ENCODE measurements at regions not wholly inside any gene's neighbourhood (a gene's known extent, or its start where the extent isn't known, plus 50 kb on each side); places are given as distances from the start of the nearest gene placed in this dataset.

- no peak overlapping the region for H3K14ac ChIP-seq (ENCODE audit: insufficient read length)
- no peak overlapping the region; the same call in 1 of the 2 replicates for H3K27ac ChIP-seq (ENCODE audit: low read depth, low read length)
- H2AFZ ChIP-seq (ENCODE audit: low read length): no peak overlapping the region
- no peak overlapping the region for H2BK120ac ChIP-seq (replicated peaks; ENCODE audit: low read depth, low read length)
- no peaks in the 10 kb centered on the region for H4K20me1 ChIP-seq (replicated peaks in 1 of 2; ENCODE audit: control insufficient read depth in 1 of 2, insufficient read depth in 2 of 2, low read length in 2 of 2)
- no peak overlapping the region for H4K91ac ChIP-seq (replicated peaks; ENCODE audit: insufficient read length, low read length)
- H3K4me3 ChIP-seq (ENCODE audit: extremely low read depth in 1 of 4, insufficient read depth in 2 of 4, low read depth in 3 of 4, low read length in 4 of 4): no peak overlapping the region
- no peak overlapping the region for H2AK5ac ChIP-seq (ENCODE audit: low read depth, low read length)
- no peaks in the 10 kb centered on the region for H3K9me3 ChIP-seq (ENCODE audit: insufficient read depth in 2 of 2, low read depth in 1 of 2, low read length in 1 of 2)
- ChIA-PET CTCF (ENCODE audit: partially characterized antibody) (interaction anchor here (0.6 kb wide), 1 partner anchor 64 kb away, joined by 3 read pairs; no protein-coding TSS in a partner anchor), POLR2A (ENCODE audit: partially characterized antibody) (interaction anchor here (0.6 kb wide), 1 partner anchor 563 kb away, joined by 3 read pairs; no protein-coding TSS in a partner anchor)
- no peak overlapping the region for H2BK5ac ChIP-seq (ENCODE audit: low read depth, low read length)
- peaks cover 0 to 7% (median 2%) of the 10 kb centered on the region in 4 experiments; a peak in 4 of 7 replicates for H3K4me1 ChIP-seq (replicated peaks in 1 of 4; ENCODE audit: control insufficient read depth in 3 of 4, insufficient read depth in 4 of 4, low read length in 3 of 4)
- H3K9ac ChIP-seq (replicated peaks in 1 of 4; ENCODE audit: extremely low read depth in 1 of 4, low read depth in 3 of 4, low read length in 3 of 4): no peak overlapping the region
- H2BK15ac ChIP-seq (ENCODE audit: low read length): no peak overlapping the region
- H4K8ac ChIP-seq (ENCODE audit: extremely low read depth, insufficient read depth, low read length): no peak overlapping the region
- no peak for DNase-seq (ENCODE audit: low read depth in 1 of 2, low spot score in 2 of 2)
- H3K18ac ChIP-seq (ENCODE audit: extremely low read depth, low read length): no peak overlapping the region
- no peaks in the 10 kb centered on the region for H3K27me3 ChIP-seq (replicated peaks in 1 of 4; ENCODE audit: control insufficient read depth in 3 of 4, extremely low read depth in 1 of 4, insufficient read depth in 3 of 4, low read length in 3 of 4)
- no peak overlapping the region for H3K4ac ChIP-seq (replicated peaks; ENCODE audit: insufficient read length, low read depth, low read length)
- H3K23ac ChIP-seq (ENCODE audit: insufficient read length): no peak overlapping the region
- H2BK12ac ChIP-seq (ENCODE audit: low read depth, low read length): no peak overlapping the region
- WGBS, 2 experiments (ENCODE audit: extremely low coverage in 1 of 2, insufficient coverage in 1 of 2, insufficient read length in 1 of 2, insufficient replicate concordance in 2 of 2, low coverage in 1 of 2, low lambda C conversion rate in 2 of 2, missing lambda C conversion rate in 1 of 2): 87% methylated on average over 6 of the region's 6 CpGs; no CpG with 5 or more reads in 1 of the 2 experiments
- H4K5ac ChIP-seq (ENCODE audit: insufficient read length, low read depth, low read length): no peak overlapping the region
- no peaks in the 10 kb centered on the region for H3K36me3 ChIP-seq (ENCODE audit: control insufficient read depth in 2 of 4, insufficient read depth in 4 of 4, low read length in 3 of 4)
- no peaks in the 10 kb centered on the region for H3K79me1 ChIP-seq (ENCODE audit: low read depth, low read length)
- no peak overlapping the region for H2BK20ac ChIP-seq (ENCODE audit: low read length)
- 0 out of 4 replicates have a peak overlapping the region, but pooled peaks of 1 of the 2 experiments have one; percentile 30 for H3K4me2 ChIP-seq (ENCODE audit: insufficient read depth in 1 of 2, low read depth in 2 of 2, low read length in 2 of 2)
- no peaks in the 10 kb centered on the region for H3K23me2 ChIP-seq (ENCODE audit: low read depth, low read length)
- FAIRE-seq: no peak
- no peaks in the 10 kb centered on the region for H3K79me2 ChIP-seq (ENCODE audit: control insufficient read depth in 1 of 2, insufficient read depth in 2 of 2, low read length in 2 of 2)
- no peak overlapping the region for H3K56ac ChIP-seq (replicated peaks; ENCODE audit: insufficient read length, low read depth, low read length)
- no peak for TF ChIP-seq POU5F1 (IDR thresholded peaks at IDR 0.05; ENCODE audit: low read depth, low read length)
- TF ChIP-seq TBP (IDR thresholded peaks at IDR 0.05; ENCODE audit: low read depth, low read length): no peak
- TF ChIP-seq GABPA (IDR thresholded peaks at IDR 0.05; ENCODE audit: borderline replicate concordance, insufficient read depth, low read length): no peak
- no peak for TF ChIP-seq SAP30 (IDR thresholded peaks at IDR 0.05; ENCODE audit: insufficient read depth, insufficient replicate concordance, low read length)
- TF ChIP-seq CEBPB (IDR thresholded peaks at IDR 0.05; ENCODE audit: low read depth, low read length): no peak
- no peak for TF ChIP-seq SP2 (IDR thresholded peaks at IDR 0.05; ENCODE audit: low read length)
- TF ChIP-seq CTBP2 (IDR thresholded peaks at IDR 0.05; ENCODE audit: borderline replicate concordance, insufficient read depth, insufficient read length, low read length): no peak
- TF ChIP-seq KDM5A (IDR thresholded peaks at IDR 0.05; ENCODE audit: low read length): no peak
- TF ChIP-seq NANOG (IDR thresholded peaks at IDR 0.05; ENCODE audit: insufficient read depth, low read depth, low read length, poor library complexity, severe bottlenecking): no peak
- no peak for TF ChIP-seq JUND (IDR thresholded peaks at IDR 0.05; ENCODE audit: low read length)
Observed at GRCh38 chr19:31817971-31818797, 468.9 kb upstream of the TSHZ3 start.
